LNCAP (cell line): ENCODE measurements at regions not wholly inside any gene's neighbourhood (a gene's known extent, or its start where the extent isn't known, plus 50 kb on each side); places are given as distances from the start of the nearest gene placed in this dataset.

Source experiments
- TF ChIP-seq, protein P1 (sequence below): fragments of 450-650 bp; IDR thresholded peaks from 2 replicates; pipeline ENCODE4 v1.5.1; 2017; ENCODE audit warnings: mild to moderate bottlenecking

DNA sequence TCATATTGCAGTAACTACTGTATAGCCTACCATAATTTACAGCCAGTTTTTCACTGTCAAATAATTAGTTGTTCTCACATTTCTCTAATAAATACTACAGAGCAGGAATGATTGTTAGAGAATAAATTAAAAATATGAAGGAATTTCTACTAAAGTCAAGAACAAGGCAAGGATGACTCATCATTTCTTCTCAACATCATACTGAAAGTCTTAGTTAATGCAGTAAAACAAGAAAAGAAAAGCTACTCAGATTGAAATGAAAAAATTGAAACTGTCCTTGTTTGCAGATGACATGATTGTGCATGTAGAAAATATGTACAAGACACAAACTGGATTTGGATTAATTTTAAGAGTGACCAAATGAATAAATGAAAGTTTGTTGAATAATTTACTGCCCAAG lies 608.2 kb downstream of the NSUN3 start:
- TF ChIP-seq, protein P1, sequence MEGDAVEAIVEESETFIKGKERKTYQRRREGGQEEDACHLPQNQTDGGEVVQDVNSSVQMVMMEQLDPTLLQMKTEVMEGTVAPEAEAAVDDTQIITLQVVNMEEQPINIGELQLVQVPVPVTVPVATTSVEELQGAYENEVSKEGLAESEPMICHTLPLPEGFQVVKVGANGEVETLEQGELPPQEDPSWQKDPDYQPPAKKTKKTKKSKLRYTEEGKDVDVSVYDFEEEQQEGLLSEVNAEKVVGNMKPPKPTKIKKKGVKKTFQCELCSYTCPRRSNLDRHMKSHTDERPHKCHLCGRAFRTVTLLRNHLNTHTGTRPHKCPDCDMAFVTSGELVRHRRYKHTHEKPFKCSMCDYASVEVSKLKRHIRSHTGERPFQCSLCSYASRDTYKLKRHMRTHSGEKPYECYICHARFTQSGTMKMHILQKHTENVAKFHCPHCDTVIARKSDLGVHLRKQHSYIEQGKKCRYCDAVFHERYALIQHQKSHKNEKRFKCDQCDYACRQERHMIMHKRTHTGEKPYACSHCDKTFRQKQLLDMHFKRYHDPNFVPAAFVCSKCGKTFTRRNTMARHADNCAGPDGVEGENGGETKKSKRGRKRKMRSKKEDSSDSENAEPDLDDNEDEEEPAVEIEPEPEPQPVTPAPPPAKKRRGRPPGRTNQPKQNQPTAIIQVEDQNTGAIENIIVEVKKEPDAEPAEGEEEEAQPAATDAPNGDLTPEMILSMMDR: no peak

DNA sequence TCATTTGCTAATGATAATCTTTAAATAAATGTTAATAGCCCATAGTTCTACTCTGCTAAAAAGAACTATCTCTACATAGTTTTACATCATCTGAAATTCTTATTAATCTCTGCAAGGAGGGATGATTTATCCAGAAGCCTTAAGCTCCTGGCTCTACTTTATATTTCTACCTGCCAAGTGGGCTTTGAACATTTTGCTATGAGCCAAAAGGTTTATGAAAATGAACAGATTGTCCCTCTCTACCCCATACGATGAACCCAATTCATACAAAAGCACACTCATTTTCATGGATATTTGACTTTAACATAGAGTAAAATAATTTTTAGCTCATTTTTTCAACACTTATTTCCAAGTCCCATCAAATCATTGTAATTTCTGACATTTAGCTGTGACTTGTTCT lies 611.0 kb downstream of the NSUN3 start:
- TF ChIP-seq, protein P1: no peak

- TF ChIP-seq, protein P1: no peak
Measured at GRCh38 chr3:94686208-94686607, 623.3 kb downstream of the NSUN3 start.

DNA sequence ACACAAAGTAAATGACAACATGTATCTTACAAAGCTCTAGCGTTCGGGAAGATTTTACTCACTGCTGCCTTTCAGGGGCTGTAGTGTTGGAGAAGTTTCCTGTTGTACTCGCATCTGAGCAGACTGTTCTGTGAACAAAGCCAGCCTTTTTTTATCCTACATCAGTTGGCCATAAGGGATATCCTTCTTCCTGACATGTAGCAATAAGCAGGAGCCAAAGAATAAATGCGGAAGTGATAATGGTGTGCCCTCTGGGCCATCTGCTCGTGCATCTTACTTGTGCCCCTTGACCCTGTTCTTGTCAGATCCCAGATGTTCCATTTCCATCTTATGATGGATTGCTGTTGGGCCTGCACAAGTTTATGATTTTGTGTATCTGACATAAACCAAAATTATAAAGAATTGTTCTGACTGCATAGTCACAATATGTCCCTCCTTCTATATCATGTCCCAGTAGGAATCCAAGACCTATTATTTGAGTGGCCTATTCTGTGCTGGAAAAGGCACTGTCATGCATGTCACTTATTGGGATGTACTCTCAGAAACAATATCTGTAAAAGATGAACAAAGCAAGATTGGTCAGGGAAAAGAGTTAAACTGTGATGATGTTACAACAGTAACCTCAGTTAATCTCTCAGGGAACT lies 631.3 kb downstream of the NSUN3 start:
- TF ChIP-seq, protein P1: no peak

DNA sequence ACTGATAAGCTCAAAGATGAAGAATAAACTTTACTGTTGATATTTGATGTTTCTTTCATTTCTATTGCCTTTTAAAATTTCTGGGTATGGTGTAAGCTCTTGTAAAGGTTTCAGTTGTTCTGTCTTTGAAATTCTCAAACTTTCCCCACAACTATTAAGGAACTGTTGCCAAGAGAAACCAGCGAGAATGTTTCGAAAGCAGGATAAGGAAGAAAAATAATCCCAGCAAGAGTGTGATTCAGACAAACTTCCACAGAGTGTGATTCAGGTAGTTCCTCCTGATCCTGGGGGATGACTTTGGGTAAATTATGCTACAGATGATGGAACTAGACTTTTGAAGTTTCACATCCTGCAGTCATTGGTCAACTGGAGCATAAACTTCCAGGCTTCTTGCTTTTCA lies 632.0 kb downstream of the NSUN3 start:
- TF ChIP-seq, protein P1: no peak

DNA sequence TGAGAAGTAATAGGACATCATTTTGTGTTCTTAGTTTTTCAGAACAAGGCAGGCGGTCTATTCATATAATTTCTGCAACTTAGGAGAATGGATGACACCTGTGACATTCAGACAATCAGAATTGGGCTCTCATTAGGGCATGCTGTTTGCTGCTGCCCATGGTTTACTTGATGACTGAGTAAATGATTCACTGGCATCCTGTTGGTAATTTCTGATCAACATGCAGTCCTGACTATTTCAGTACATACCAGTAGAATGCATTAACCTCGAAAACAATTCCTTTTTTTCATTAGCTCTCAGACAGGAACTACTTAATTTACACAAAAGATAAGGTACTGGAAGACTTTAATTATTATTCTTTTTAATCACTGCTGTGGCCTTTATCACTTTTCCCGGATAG lies 641.6 kb downstream of the NSUN3 start:
- TF ChIP-seq, protein P1: no peak

GRCh38 chr3:94709249-94709902 lies 646.5 kb downstream of the NSUN3 start:
- TF ChIP-seq, protein P1: no peak

- TF ChIP-seq, protein P1: no peak
Measured at GRCh38 chr3:94714194-94714593, 651.3 kb downstream of the NSUN3 start.
